Esophagus squamous epithelium (tissue), 5 donors: ENCODE measurements at regions not wholly inside any gene's neighbourhood (a gene's known extent, or its start where the extent isn't known, plus 50 kb on each side); places are given as distances from the start of the nearest gene placed in this dataset.

Experiments used
- DNase-seq: peaks from one replicate; lab custom pipeline; 2025; lab: John Stamatoyannopoulos, UW
- H3K27ac ChIP-seq, 4 donors: fragments of 200-600 bp; sonication (generic); one replicate each; pipeline ENCODE4 v1.5.1; 2016 to 2019; ENCODE audit warnings: mild to moderate bottlenecking in 1 of 4
- H3K27me3 ChIP-seq, 4 donors: fragments of 200-600 bp; sonication (generic); 1 replicate in 3 of 4; 2 replicates in 1 of 4; pipeline versions ENCODE4 v1.5.1 to v1.6.0; 2017 to 2021; ENCODE audit warnings: antibody characterized with exemption in 1 of 4
- H3K36me3 ChIP-seq, 3 donors: fragments of 200-600 bp; sonication (generic); one replicate each; pipeline ENCODE4 v1.5.1; 2016 to 2019
- H3K4me1 ChIP-seq, 3 donors: fragments of 200-600 bp; sonication (generic); one replicate each; pipeline ENCODE4 v1.5.1; 2017 to 2019
- H3K4me3 ChIP-seq, 4 donors: fragments of 200-600 bp; sonication (generic); 1 replicate in 3 of 4; 2 replicates in 1 of 4; pipeline ENCODE4 v1.5.1; 2016 to 2019; ENCODE audit warnings: mild to moderate bottlenecking in 2 of 4, moderate library complexity in 1 of 4
- H3K9me3 ChIP-seq, 3 donors: fragments of 200-600 bp; sonication (generic); one replicate each; pipeline ENCODE4 v1.5.1; 2016 to 2019
- CTCF ChIP-seq, 6 experiments: fragments of 450-650 bp in 4 of 6; fragments of 200-600 bp in 2 of 6; sonication (generic) in 2 of 6; IDR thresholded peaks; one replicate each; pipeline ENCODE4 v1.5.1; 2016 to 2019; ENCODE audit warnings: antibody characterized with exemption in 6 of 6, mild to moderate bottlenecking in 4 of 6, moderate library complexity in 4 of 6
- POLR2A ChIP-seq, 4 donors: fragments of 450-650 bp; IDR thresholded peaks; one replicate each; pipeline ENCODE4 v1.6.1; 2017; ENCODE audit warnings: antibody characterized with exemption in 4 of 4, mild to moderate bottlenecking in 4 of 4, moderate library complexity in 3 of 4
- WGBS, 2 donors: methylation state at CpG; one replicate each; pipeline ENCODE4 v1.1.5; 2018; 5-methylcytosine and 5-hydroxymethylcytosine counted together
- intact Hi-C: fragments of 100-400 bp; cut with DNase I; formaldehyde crosslinking; loops from one replicate; pipeline ENCODE4 v1.15.0; 2022
- donor health status: DM: yes; HTN: yes; CAD: no.

DNA sequence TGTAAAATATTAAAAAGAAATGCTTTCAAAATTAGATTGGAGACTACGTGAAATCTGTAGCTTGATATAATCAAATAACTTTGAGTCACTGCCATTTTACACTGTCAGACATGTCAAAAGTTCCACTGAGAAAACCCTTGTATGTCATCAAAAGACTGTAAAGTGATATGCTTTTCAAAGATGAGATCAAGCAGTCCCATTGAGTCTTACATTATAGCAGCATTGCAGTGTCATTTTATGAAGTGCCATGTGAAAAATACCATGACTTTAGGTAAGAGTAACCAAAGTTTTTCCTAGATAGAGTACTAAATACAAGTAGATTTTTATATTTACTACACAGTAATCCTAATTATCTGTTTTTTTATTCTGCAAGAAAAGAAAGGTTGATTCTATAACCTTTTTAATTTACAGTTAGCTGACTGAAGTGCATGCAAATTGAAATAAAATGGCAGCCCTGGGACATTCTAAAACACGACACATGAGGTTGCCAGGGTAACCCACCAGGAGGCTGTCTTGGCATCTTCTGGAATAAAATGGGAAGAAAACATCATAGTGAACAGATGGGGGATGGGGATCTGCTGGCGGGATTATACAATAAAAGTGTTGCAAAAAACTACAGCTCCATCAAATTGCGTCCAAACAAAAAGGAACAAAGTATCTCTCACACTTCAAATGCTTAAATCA, 91.3 kb upstream of the TMEM106B start:
- Histone ChIP-seq H3K9me3 (no peaks in the 10 kb centered on the region), H3K4me1 (no peaks in the 10 kb centered on the region), H3K27ac (no peak overlapping the region), H3K27me3 (no peaks in the 10 kb centered on the region), H3K36me3 (no peaks in the 10 kb centered on the region), H3K4me3 (no peak overlapping the region)
- 72 to 79% methylated on average over 4 of the region's 4 CpGs for WGBS, 2 donors
- no peak for TF ChIP-seq POLR2A (IDR thresholded peaks at IDR 0.05)
- intact Hi-C loops: no loop called here
- no peak for DNase-seq

DNA sequence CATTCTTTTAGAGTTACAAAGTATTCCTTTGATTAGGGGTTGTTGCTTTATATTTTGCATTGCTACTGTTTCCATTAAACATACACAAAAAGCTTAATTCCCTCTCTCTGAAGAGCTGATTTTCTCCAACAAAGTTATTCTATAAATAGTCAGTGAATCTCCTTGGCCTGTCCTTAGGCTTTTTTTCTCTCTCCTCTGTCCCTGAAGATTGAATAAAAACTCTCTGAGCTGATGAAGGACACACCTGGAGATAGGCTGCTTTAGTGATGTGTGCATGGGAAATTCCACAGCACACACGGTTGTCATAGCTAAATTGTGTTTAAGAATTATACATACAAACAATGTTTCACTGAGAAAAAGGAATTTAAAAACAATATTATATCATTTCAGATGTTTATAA, 90.5 kb upstream of the TMEM106B start:
- no peaks in the 10 kb centered on the region for H3K27me3 ChIP-seq
- DNase-seq: no peak
- TF ChIP-seq CTCF (IDR thresholded peaks at IDR 0.05): no peak
- no peak for TF ChIP-seq POLR2A (IDR thresholded peaks at IDR 0.05)
- no peak overlapping the region for H3K4me3 ChIP-seq
- H3K9me3 ChIP-seq: no peaks in the 10 kb centered on the region
- intact Hi-C loops: no loop called here
- no peaks in the 10 kb centered on the region for H3K4me1 ChIP-seq
- no peaks in the 10 kb centered on the region for H3K36me3 ChIP-seq
- H3K27ac ChIP-seq: no peak overlapping the region
- 19 to 23% methylated on average over 1 of the region's 1 CpG for WGBS, 2 donors

GRCh38 chr7:12123172-12123571, 87.9 kb upstream of the TMEM106B start:
- TF ChIP-seq CTCF (IDR thresholded peaks at IDR 0.05): no peak
- TF ChIP-seq POLR2A (IDR thresholded peaks at IDR 0.05): no peak
- H3K4me1 ChIP-seq: no peaks in the 10 kb centered on the region
- no peaks in the 10 kb centered on the region for H3K9me3 ChIP-seq
- no peaks in the 10 kb centered on the region for H3K36me3 ChIP-seq
- intact Hi-C loops: no loop called here
- no peak overlapping the region for H3K27ac ChIP-seq
- 70 to 87% methylated on average over 1 of the region's 1 CpG for WGBS, 2 donors
- H3K27me3 ChIP-seq: no peaks in the 10 kb centered on the region
- no peak overlapping the region for H3K4me3 ChIP-seq
- no peak for DNase-seq

- no peak overlapping the region for H3K4me3 ChIP-seq
- no peaks in the 10 kb centered on the region for H3K27me3 ChIP-seq
- no peak for TF ChIP-seq CTCF (IDR thresholded peaks at IDR 0.05)
- TF ChIP-seq POLR2A (IDR thresholded peaks at IDR 0.05): no peak
- no peak for DNase-seq
- intact Hi-C loops: no loop called here
- WGBS, 2 donors: 53% methylated on average over 6 of the region's 6 CpGs
- no peaks in the 10 kb centered on the region for H3K36me3 ChIP-seq
- no peak overlapping the region for H3K27ac ChIP-seq
- no peaks in the 10 kb centered on the region for H3K9me3 ChIP-seq
- no peaks in the 10 kb centered on the region for H3K4me1 ChIP-seq
These were observed 87.1 kb upstream of the TMEM106B start for GRCh38 chr7:12124028-12124427.

DNA sequence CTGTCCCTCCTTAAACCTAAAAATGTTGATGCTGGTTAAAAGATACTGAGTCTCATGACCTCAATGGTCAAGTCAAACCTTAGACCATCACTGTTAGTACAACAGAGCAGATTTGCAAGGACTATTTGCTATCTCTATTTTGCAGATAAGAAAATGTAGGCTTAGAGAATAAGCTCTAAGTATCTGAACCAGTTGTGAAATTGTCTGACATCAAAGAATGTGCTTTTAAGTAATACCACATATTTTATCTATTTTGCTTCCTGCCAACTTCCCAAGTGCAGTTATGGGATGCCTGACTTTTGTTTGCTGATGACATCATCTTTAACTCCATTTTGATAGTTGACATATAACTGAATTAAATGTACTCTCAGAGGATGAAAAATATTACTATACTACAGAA, 83.6 kb upstream of the TMEM106B start:
- Histone ChIP-seq H3K9me3 (no peaks in the 10 kb centered on the region), H3K4me3 (no peak overlapping the region), H3K27ac (no peak overlapping the region), H3K36me3 (no peaks in the 10 kb centered on the region), H3K4me1 (no peaks in the 10 kb centered on the region), H3K27me3 (no peaks in the 10 kb centered on the region)
- intact Hi-C loops: no loop called here
- TF ChIP-seq CTCF (IDR thresholded peaks at IDR 0.05) (no peak), POLR2A (IDR thresholded peaks at IDR 0.05) (no peak)
- no peak for DNase-seq

DNA sequence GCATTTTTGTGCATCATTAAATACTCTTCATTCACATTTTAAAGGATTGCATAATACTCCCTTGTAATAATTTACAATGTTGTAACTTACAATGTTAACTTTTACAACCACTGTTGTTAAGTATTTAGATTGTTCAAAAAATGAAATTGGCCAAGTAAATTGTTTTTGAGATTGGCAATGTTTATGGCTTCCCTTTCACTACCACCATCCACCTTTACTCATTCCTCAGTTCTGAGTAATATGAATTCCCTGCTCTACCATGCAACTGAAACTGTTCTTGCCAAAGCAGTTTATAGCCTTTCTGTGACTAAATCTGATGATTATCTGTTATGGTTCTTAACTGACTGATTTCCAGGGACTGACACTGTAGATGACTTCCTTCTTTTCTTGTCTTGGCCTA, 80.5 kb upstream of the TMEM106B start:
- no peaks in the 10 kb centered on the region for H3K9me3 ChIP-seq
- TF ChIP-seq CTCF (IDR thresholded peaks at IDR 0.05): no peak
- no peak for TF ChIP-seq POLR2A (IDR thresholded peaks at IDR 0.05)
- no peak for DNase-seq
- H3K4me3 ChIP-seq: no peak overlapping the region
- intact Hi-C loops: no loop called here
- no peaks in the 10 kb centered on the region for H3K36me3 ChIP-seq
- no peaks in the 10 kb centered on the region for H3K4me1 ChIP-seq
- no peaks in the 10 kb centered on the region for H3K27me3 ChIP-seq
- no peak overlapping the region for H3K27ac ChIP-seq
